ENCODE measurements at regions not wholly inside any gene's neighbourhood (a gene's known extent, or its start where the extent isn't known, plus 50 kb on each side); places are given as distances from the start of the nearest gene placed in this dataset.

- TF ChIP-seq, protein P1, sequence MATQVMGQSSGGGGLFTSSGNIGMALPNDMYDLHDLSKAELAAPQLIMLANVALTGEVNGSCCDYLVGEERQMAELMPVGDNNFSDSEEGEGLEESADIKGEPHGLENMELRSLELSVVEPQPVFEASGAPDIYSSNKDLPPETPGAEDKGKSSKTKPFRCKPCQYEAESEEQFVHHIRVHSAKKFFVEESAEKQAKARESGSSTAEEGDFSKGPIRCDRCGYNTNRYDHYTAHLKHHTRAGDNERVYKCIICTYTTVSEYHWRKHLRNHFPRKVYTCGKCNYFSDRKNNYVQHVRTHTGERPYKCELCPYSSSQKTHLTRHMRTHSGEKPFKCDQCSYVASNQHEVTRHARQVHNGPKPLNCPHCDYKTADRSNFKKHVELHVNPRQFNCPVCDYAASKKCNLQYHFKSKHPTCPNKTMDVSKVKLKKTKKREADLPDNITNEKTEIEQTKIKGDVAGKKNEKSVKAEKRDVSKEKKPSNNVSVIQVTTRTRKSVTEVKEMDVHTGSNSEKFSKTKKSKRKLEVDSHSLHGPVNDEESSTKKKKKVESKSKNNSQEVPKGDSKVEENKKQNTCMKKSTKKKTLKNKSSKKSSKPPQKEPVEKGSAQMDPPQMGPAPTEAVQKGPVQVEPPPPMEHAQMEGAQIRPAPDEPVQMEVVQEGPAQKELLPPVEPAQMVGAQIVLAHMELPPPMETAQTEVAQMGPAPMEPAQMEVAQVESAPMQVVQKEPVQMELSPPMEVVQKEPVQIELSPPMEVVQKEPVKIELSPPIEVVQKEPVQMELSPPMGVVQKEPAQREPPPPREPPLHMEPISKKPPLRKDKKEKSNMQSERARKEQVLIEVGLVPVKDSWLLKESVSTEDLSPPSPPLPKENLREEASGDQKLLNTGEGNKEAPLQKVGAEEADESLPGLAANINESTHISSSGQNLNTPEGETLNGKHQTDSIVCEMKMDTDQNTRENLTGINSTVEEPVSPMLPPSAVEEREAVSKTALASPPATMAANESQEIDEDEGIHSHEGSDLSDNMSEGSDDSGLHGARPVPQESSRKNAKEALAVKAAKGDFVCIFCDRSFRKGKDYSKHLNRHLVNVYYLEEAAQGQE (IDR thresholded peaks at IDR 0.05): no peak
- TF ChIP-seq CTCF (IDR thresholded peaks at IDR 0.05; ENCODE audit: low read depth, low read length, missing input control) (no peak), TAF1 (conservative IDR thresholded peaks at IDR 0.05) (no peak), HNF4G (IDR thresholded peaks at IDR 0.05) (no peak)
Observed at GRCh38 chr6:21955951-21956350, 340.9 kb downstream of the PRL start.
